Astrocyte of the cerebellum (primary cell): ENCODE measurements at regions not wholly inside any gene's neighbourhood (a gene's known extent, or its start where the extent isn't known, plus 50 kb on each side); places are given as distances from the start of the nearest gene placed in this dataset.

Experiments
- DNase-seq: peaks from one replicate; pipeline ENCODE4 v3.0.0-alpha.2; 2011; ENCODE audit warnings: low read depth
- H3K4me3 ChIP-seq: 2 replicates; pipeline ENCODE4 v1.5.1; 2011; ENCODE audit warnings: mild to moderate bottlenecking, low read depth, low read length, moderate library complexity
- in situ Hi-C: cut with HindIII; loops from 2 replicates; pipeline ENCODE4 v1.10.0; 2017; ENCODE audit warnings: low sequenced_read_pairs
- TF ChIP-seq, protein P1 (sequence below): IDR thresholded peaks from 2 replicates; pipeline ENCODE4 v1.5.1; 2012; ENCODE audit warnings: low read length, low read depth, moderate library complexity, mild to moderate bottlenecking; ENCODE audit errors: missing control alignments

DNA sequence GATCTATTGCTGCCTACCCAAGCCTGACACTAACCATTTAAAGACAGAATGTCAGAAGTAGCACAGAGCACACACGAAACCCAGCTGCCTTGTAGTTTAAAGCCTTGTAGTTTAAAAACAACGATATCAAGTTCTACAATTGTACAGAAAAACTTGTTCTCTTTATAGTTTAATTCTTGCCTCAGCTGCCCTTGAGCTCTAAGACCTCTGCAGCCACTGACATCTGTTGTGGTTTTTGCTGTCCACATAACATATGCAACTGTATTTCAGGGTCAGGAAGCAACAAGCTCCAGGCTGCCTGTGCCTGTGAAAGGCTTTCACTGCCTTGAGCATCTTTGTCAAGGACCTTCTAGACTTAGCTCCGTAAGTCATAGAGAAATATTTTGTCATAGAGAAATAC is 227.2 kb downstream of the SPCS3 start:
- peak; percentile 50 for DNase-seq
- no peak overlapping the region for H3K4me3 ChIP-seq
- in situ Hi-C loops: no loop called here
- TF ChIP-seq, protein P1, sequence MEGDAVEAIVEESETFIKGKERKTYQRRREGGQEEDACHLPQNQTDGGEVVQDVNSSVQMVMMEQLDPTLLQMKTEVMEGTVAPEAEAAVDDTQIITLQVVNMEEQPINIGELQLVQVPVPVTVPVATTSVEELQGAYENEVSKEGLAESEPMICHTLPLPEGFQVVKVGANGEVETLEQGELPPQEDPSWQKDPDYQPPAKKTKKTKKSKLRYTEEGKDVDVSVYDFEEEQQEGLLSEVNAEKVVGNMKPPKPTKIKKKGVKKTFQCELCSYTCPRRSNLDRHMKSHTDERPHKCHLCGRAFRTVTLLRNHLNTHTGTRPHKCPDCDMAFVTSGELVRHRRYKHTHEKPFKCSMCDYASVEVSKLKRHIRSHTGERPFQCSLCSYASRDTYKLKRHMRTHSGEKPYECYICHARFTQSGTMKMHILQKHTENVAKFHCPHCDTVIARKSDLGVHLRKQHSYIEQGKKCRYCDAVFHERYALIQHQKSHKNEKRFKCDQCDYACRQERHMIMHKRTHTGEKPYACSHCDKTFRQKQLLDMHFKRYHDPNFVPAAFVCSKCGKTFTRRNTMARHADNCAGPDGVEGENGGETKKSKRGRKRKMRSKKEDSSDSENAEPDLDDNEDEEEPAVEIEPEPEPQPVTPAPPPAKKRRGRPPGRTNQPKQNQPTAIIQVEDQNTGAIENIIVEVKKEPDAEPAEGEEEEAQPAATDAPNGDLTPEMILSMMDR: no peak

DNA sequence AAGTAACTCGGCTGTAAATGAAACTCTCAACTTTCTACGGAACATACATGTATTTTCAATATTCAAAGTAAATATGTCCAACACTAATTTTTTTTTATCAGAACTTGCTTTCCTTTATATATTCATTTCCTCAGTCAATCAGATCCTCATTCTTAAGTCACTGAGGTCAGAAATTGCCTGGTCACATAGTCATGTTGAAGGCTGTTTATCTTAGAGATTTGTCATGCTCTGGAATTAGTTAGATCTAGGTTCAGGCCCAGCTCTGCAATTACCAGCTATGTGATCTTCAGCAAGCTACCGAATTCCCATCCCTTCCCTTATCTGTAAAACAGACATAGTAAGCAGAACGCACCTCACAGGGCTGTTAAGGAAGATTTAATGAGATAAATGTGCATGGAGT is 228.8 kb downstream of the SPCS3 start:
- TF ChIP-seq, protein P1: no peak

DNA sequence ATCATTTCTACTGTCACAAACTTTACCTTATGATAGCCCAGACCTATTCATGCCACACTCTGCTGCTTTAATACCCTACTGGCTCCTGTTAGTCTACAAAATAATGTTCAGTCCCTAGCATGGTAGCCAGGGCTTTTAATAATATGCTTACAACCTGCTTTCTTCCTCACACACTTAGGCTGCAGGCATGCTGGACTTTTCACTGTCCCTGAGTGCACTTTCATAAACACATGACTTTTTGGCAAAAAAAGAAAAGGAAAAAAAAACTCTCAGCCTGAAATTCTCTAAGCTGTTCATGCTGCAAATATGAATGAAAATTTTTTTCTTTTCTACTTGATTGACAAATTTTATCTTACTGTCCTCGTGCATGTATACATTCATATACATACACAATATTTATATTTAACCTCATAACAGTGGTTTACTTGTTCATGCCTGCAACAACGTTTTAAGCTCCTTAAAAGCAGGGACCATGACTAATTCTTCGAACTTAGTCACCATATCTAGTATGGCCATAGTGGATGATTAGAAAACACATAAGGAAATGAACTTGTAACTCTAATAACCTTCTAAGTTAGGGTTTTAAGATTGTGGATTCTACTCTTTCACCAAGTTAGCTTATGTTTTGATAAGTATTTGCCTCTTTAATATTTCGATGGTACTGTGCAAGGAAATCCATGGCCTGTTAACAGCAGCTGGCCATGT is 229.5 kb downstream of the SPCS3 start:
- in situ Hi-C loops: no loop called here
- no peak overlapping the region for H3K4me3 ChIP-seq
- TF ChIP-seq, protein P1: no peak
- DNase-seq: no peak

More for the DNA sequence above, 228.8 kb downstream of the SPCS3 start:
- no peak for DNase-seq
- no peak overlapping the region for H3K4me3 ChIP-seq
- in situ Hi-C loops: no loop called here

DNA sequence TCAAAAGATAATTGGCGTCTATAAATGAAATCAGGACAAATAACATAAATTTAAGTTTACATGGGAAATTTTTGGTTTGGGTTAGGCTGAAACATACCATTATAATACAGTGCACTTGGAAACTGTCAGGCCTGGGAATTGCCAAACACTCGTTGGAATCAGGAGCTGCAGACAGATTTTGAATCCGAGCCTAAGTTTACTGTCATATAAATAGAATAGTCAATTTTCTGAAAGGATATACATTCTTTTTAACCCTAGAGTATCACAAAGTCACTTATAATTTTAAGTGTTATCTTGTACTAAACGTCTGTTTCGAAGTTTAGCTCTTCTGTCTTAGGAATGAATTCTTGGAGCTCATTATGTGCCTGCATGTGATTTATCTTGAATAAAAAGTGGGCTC is 234.1 kb downstream of the VEGFC start:
- in situ Hi-C loops: no loop called here

DNA sequence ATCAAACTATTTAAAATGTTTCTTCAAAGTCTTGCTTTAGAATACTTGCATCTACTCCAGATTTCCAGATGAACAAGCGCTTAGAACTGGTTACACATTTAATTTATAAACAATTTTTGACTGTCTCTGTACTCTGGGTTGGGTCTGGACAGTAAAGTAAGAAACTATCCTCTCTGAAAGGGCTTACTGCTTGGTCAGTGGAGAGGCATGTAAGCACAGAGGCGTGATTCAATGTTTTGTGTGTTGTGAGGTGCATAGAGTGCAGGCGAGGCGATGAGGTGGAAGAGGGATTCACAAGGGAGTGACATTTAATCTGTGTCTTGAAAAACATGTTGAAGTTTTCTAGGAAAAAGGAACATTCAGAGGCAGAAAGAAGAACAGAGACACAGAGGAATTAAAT is 231.4 kb downstream of the VEGFC start:
- no peak for DNase-seq
- H3K4me3 ChIP-seq: no peak overlapping the region
- in situ Hi-C loops: no loop called here
- TF ChIP-seq, protein P1: no peak

More for the DNA sequence above, 234.1 kb downstream of the VEGFC start:
- H3K4me3 ChIP-seq: no peak overlapping the region
- TF ChIP-seq, protein P1: no peak
- no peak for DNase-seq

DNA sequence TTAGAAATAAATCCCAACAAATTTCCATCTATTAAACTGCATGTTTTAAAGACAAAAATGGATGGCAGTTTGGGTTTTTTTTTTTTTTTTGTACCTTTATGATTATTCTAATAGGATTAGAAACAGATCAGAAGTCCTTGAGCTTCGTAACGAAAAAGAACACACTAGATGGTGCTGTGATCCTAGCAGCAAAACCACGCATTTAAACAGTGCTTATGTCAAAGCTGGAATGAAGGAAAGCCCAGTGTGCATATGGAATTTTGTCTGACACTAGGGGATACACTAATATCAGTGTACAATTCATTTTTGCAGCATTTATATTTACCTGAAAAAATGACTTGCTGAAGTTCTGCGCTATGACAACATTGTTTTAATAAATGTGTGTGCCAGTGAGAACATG is 229.1 kb downstream of the VEGFC start:
- in situ Hi-C loops: no loop called here
- H3K4me3 ChIP-seq: no peak overlapping the region
- TF ChIP-seq, protein P1: peak; percentile 26
- DNase-seq: no peak
